AG04450 (cell line): ENCODE measurements at regions not wholly inside any gene's neighbourhood (a gene's known extent, or its start where the extent isn't known, plus 50 kb on each side); places are given as distances from the start of the nearest gene placed in this dataset.

Source experiments
- CTCF ChIA-PET: fragments of 300-600, 350-600 bp; formaldehyde crosslinking; extraction: SDS; loops from one replicate; lab custom pipeline; 2022; ENCODE audit warnings: antibody characterized with exemption, inconsistent platforms; lab: Charles Lee
- POLR2A ChIA-PET: fragments of 350-600 bp; formaldehyde crosslinking; extraction: SDS; loops from one replicate; lab custom pipeline; 2021; ENCODE audit warnings: antibody characterized with exemption, inconsistent platforms; lab: Yijun Ruan, JAX
- DNase-seq: peaks from one replicate; pipeline ENCODE4 v3.0.0-alpha.2; 2011; ENCODE audit warnings: low read depth, low spot score
- H3K27ac ChIP-seq: one replicate; pipeline ENCODE4 v1.5.1; 2012; ENCODE audit warnings: low read depth, low read length, control low read depth
- H3K27me3 ChIP-seq: one replicate; pipeline ENCODE4 v1.6.0; 2012; ENCODE audit warnings: low read length; ENCODE audit not compliant: control insufficient read depth, insufficient read depth
- H3K4me3 ChIP-seq: 2 replicates; pipeline ENCODE4 v1.5.1; 2011; ENCODE audit warnings: mild to moderate bottlenecking, low read depth, low read length, control low read depth
- H3K9me3 ChIP-seq: 2 replicates; pipeline ENCODE4 v1.5.1; 2012; ENCODE audit warnings: low read length; ENCODE audit not compliant: control insufficient read depth, insufficient read depth
- TF ChIP-seq, protein P1 (sequence below): IDR thresholded peaks from 2 replicates; pipeline ENCODE4 v1.5.1; 2011; ENCODE audit warnings: low read depth, low read length, control low read depth, inconsistent platforms

DNA sequence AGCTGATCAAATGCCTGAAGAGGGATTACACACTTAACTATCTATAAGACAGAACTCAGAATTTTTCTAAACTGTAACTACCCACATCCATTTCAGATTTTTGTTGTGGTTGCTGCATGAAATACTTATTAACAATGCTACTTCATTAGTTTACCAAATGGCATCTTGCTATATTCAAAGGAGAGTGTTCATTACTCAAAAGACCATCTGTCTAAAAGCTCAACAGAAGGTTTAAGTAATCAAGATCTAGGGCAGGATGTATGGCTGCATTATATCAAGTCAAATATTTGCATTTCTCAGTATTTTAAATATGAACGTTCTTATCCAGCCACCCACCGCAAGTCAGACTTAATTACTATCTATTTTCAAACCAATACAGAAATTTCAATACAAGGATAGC, 79.9 kb downstream of the SIPA1L2 start:
- TF ChIP-seq, protein P1, sequence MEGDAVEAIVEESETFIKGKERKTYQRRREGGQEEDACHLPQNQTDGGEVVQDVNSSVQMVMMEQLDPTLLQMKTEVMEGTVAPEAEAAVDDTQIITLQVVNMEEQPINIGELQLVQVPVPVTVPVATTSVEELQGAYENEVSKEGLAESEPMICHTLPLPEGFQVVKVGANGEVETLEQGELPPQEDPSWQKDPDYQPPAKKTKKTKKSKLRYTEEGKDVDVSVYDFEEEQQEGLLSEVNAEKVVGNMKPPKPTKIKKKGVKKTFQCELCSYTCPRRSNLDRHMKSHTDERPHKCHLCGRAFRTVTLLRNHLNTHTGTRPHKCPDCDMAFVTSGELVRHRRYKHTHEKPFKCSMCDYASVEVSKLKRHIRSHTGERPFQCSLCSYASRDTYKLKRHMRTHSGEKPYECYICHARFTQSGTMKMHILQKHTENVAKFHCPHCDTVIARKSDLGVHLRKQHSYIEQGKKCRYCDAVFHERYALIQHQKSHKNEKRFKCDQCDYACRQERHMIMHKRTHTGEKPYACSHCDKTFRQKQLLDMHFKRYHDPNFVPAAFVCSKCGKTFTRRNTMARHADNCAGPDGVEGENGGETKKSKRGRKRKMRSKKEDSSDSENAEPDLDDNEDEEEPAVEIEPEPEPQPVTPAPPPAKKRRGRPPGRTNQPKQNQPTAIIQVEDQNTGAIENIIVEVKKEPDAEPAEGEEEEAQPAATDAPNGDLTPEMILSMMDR: no peak
- ChIA-PET CTCF (interaction anchor here (1.5 kb wide), 1 partner anchor 683 kb away, joined by 3 read pairs; no protein-coding TSS in a partner anchor), POLR2A (no interaction called here)
- no peak for DNase-seq
- H3K27ac ChIP-seq: no peak overlapping the region
- no peak overlapping the region for H3K4me3 ChIP-seq
- no peaks in the 10 kb centered on the region for H3K27me3 ChIP-seq
- no peaks in the 10 kb centered on the region for H3K9me3 ChIP-seq

GRCh38 chr1:232548691-232549090, 81.2 kb downstream of the SIPA1L2 start:
- ChIA-PET POLR2A (no interaction called here), CTCF (interaction anchor here (1.5 kb wide), 1 partner anchor 681 kb away, joined by 3 read pairs; no protein-coding TSS in a partner anchor)
- Histone ChIP-seq H3K27ac (no peak overlapping the region), H3K27me3 (no peaks in the 10 kb centered on the region), H3K4me3 (no peak overlapping the region), H3K9me3 (no peaks in the 10 kb centered on the region)
- no peak for DNase-seq
- TF ChIP-seq, protein P1: no peak

DNA sequence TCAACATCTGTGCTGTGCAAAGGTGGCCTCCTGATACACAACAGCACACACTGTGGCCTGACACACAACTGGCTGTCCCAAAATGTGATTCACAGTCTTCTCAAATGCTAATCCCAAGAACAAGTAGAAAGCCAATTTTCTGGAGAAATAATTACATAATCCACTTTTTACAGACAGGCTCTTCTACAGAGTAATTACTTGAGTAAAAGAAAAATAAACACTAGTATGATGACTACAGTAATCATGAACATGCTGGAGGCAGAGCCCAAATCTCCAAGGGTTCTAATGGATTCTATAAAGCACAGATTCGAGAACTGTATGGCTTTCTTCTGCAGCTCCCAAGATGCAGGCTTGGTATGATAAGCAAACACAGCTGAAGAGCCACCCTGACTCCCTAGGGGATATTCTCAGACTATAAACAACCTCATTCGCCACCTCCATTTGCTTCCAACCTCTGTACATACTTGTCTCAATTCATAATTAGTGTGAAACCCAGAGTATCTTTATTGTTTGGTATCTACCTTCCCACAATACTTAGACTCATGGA, 81.9 kb downstream of the SIPA1L2 start:
- H3K4me3 ChIP-seq: no peak overlapping the region
- TF ChIP-seq, protein P1: no peak
- DNase-seq: no peak
- H3K27ac ChIP-seq: no peak overlapping the region
- H3K9me3 ChIP-seq: no peaks in the 10 kb centered on the region
- ChIA-PET CTCF (no interaction called here), POLR2A (no interaction called here)
- H3K27me3 ChIP-seq: no peaks in the 10 kb centered on the region

- ChIA-PET CTCF (no interaction called here), POLR2A (no interaction called here)
- TF ChIP-seq, protein P1: no peak
- Histone ChIP-seq H3K27ac (no peak overlapping the region), H3K27me3 (no peaks in the 10 kb centered on the region), H3K4me3 (no peak overlapping the region), H3K9me3 (no peaks in the 10 kb centered on the region)
- no peak for DNase-seq
These were observed 87.0 kb downstream of the SIPA1L2 start for GRCh38 chr1:232542633-232543593.

GRCh38 chr1:232538943-232539302, 91.0 kb downstream of the SIPA1L2 start:
- no peak overlapping the region for H3K27ac ChIP-seq
- POLR2A ChIA-PET: interaction anchor here (0.6 kb wide), 2 partner anchors 14 to 845 kb away, joined by 9 to 11 read pairs; no protein-coding TSS in a partner anchor
- CTCF ChIA-PET: interaction anchor here (0.6 kb wide), 1 partner anchor 717 kb away, joined by 3 read pairs; no protein-coding TSS in a partner anchor

More at GRCh38 chr1:232538943-232539302, 91.0 kb downstream of the SIPA1L2 start:
- Histone ChIP-seq H3K4me3 (no peak overlapping the region), H3K27me3 (no peaks in the 10 kb centered on the region), H3K9me3 (no peaks in the 10 kb centered on the region)
- TF ChIP-seq, protein P1: no peak
- no peak for DNase-seq
